Thyroid gland (tissue), 4 donors: ENCODE measurements at regions not wholly inside any gene's neighbourhood (a gene's known extent, or its start where the extent isn't known, plus 50 kb on each side); places are given as distances from the start of the nearest gene placed in this dataset.

Experiments used
- POLR2A ChIP-seq, 2 donors: fragments of 450-650 bp; IDR thresholded peaks; one replicate each; pipeline ENCODE4 v1.6.1; 2017; ENCODE audit warnings: antibody characterized with exemption in 2 of 2, mild to moderate bottlenecking in 2 of 2, moderate library complexity in 1 of 2
- TF ChIP-seq, protein P1 (sequence below), 6 experiments: fragments of 200-600 bp in 3 of 6; fragments of 450-650 bp in 3 of 6; sonication (generic) in 3 of 6; IDR thresholded peaks; one replicate each; pipeline ENCODE4 v1.5.1; 2016 to 2019; ENCODE audit warnings: antibody characterized with exemption in 6 of 6, mild to moderate bottlenecking in 2 of 6, inconsistent platforms in 1 of 6, moderate library complexity in 1 of 6

DNA sequence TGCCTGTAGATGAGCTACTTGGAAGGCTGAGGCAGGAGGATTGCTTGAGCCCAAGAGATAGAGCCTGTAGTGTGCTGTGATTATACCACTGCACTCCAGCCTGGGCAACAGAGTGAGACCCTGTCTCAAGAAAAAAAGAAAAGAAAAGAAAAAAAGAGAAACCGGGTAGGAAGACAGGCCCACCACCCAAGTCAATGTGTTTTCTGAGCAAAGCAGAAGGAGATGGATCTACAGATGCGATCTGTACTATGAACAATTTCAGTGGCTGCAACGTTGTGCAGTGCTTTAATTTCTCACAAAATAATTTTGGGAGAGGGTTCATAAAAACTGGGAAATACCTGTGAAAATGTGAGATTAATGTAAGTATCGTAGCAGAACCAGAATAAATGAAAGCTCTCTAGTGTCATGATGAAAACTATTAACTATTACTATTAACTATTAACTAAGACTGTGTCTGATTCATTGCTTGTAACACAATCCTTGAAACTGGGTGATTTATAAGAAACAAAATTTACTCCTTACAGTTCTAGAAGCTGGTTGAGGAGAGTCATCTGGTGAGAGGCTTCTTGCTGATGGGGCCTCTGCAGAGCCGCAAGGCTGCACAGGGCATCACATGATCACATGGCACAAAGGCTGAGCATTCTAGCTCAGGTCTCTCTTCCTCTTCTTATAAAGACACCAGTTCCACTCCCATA is 233.1 kb upstream of the ZNF217 start:
- TF ChIP-seq, protein P1, sequence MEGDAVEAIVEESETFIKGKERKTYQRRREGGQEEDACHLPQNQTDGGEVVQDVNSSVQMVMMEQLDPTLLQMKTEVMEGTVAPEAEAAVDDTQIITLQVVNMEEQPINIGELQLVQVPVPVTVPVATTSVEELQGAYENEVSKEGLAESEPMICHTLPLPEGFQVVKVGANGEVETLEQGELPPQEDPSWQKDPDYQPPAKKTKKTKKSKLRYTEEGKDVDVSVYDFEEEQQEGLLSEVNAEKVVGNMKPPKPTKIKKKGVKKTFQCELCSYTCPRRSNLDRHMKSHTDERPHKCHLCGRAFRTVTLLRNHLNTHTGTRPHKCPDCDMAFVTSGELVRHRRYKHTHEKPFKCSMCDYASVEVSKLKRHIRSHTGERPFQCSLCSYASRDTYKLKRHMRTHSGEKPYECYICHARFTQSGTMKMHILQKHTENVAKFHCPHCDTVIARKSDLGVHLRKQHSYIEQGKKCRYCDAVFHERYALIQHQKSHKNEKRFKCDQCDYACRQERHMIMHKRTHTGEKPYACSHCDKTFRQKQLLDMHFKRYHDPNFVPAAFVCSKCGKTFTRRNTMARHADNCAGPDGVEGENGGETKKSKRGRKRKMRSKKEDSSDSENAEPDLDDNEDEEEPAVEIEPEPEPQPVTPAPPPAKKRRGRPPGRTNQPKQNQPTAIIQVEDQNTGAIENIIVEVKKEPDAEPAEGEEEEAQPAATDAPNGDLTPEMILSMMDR (IDR thresholded peaks at IDR 0.05): no peak
- no peak for TF ChIP-seq POLR2A (IDR thresholded peaks at IDR 0.05)
